Thoracic aorta (tissue), 2 donors: ENCODE measurements at regions not wholly inside any gene's neighbourhood (a gene's known extent, or its start where the extent isn't known, plus 50 kb on each side); places are given as distances from the start of the nearest gene placed in this dataset.

ENCODE experiments used
- ATAC-seq: fragments of 150-250 bp; one replicate; pipeline ENCODE4 v1.8.0; 2017; ENCODE audit warnings: low read depth; ENCODE audit not compliant: insufficient number of reproducible peaks, low FRiP score
- DNase-seq: peaks from one replicate; pipeline ENCODE4 v3.0.0-alpha.2; 2020; ENCODE audit warnings: low spot score
- H3K27ac ChIP-seq, 2 donors: fragments of 200-600 bp; sonication (generic); 1 replicate in 1 of 2; 2 replicates in 1 of 2; pipeline ENCODE4 v1.5.1; 2016; ENCODE audit warnings: mild to moderate bottlenecking in 2 of 2, moderate library complexity in 2 of 2
- H3K27me3 ChIP-seq: fragments of 200-600 bp; sonication (generic); replicated peaks from 2 replicates; pipeline ENCODE4 v1.6.0; 2016; ENCODE audit warnings: mild to moderate bottlenecking; ENCODE audit not compliant: insufficient read depth
- H3K36me3 ChIP-seq: fragments of 200-600 bp; sonication (generic); one replicate; pipeline ENCODE4 v1.5.1; 2016
- H3K4me1 ChIP-seq, 2 donors: fragments of 200-600 bp; sonication (generic); 1 replicate in 1 of 2; 2 replicates in 1 of 2; pipeline versions ENCODE4 v1.5.1 to v1.6.0; 2016; ENCODE audit warnings: low read depth in 2 of 2, mild to moderate bottlenecking in 1 of 2; ENCODE audit not compliant: control insufficient read depth in 1 of 2
- H3K4me3 ChIP-seq: fragments of 200-600 bp; sonication (generic); 2 replicates; pipeline ENCODE4 v1.5.1; 2016; ENCODE audit warnings: mild to moderate bottlenecking
- H3K9me3 ChIP-seq: fragments of 200-600 bp; sonication (generic); 2 replicates; pipeline ENCODE4 v1.5.1; 2016
- TF ChIP-seq, protein P1 (sequence below): fragments of 200-600 bp; sonication (generic); IDR thresholded peaks from one replicate; pipeline ENCODE4 v1.5.1; 2019; ENCODE audit warnings: antibody characterized with exemption

DNA sequence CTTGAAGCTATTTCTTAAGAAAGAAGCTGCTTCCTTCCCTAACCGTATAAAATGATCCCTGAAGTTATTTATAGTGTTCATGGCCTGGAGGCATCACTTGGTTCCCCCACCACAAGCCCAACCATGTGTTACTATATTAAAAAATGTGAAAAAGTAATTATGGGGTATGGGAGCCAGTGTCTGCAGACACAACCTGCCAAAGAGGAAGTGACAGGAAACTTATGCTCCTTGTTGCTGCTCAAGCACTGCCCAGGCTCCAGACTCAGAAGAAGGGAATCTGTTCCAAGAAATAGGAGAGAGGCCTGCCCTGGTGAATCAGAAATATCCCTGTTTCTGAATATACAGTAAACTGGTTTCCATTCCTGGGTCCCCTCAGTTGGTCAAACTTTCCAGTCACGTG lies 217.2 kb upstream of the BMP4 start:
- no peak for ATAC-seq

GRCh38 chr14:54174457-54174856 lies 217.8 kb upstream of the BMP4 start:
- H3K27ac ChIP-seq: peak overlapping the region; percentile 40 to 43
- no peak for ATAC-seq
- TF ChIP-seq, protein P1, sequence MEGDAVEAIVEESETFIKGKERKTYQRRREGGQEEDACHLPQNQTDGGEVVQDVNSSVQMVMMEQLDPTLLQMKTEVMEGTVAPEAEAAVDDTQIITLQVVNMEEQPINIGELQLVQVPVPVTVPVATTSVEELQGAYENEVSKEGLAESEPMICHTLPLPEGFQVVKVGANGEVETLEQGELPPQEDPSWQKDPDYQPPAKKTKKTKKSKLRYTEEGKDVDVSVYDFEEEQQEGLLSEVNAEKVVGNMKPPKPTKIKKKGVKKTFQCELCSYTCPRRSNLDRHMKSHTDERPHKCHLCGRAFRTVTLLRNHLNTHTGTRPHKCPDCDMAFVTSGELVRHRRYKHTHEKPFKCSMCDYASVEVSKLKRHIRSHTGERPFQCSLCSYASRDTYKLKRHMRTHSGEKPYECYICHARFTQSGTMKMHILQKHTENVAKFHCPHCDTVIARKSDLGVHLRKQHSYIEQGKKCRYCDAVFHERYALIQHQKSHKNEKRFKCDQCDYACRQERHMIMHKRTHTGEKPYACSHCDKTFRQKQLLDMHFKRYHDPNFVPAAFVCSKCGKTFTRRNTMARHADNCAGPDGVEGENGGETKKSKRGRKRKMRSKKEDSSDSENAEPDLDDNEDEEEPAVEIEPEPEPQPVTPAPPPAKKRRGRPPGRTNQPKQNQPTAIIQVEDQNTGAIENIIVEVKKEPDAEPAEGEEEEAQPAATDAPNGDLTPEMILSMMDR: no peak
- no peaks in the 10 kb centered on the region for H3K27me3 ChIP-seq
- no peaks in the 10 kb centered on the region for H3K9me3 ChIP-seq
- H3K36me3 ChIP-seq: no peaks in the 10 kb centered on the region
- DNase-seq: no peak
- H3K4me3 ChIP-seq: no peak overlapping the region
- peaks cover 15 to 36% of the 10 kb centered on the region in 2 donors for H3K4me1 ChIP-seq

More for the DNA sequence above, 217.2 kb upstream of the BMP4 start:
- H3K27me3 ChIP-seq: no peaks in the 10 kb centered on the region
- no peak overlapping the region for H3K4me3 ChIP-seq
- TF ChIP-seq, protein P1: no peak
- H3K9me3 ChIP-seq: no peaks in the 10 kb centered on the region
- no peak for DNase-seq
- no peaks in the 10 kb centered on the region for H3K36me3 ChIP-seq
- peak overlapping the region; percentile 40 to 43 for H3K27ac ChIP-seq
- H3K4me1 ChIP-seq: peaks cover 15 to 36% of the 10 kb centered on the region in 2 donors

GRCh38 chr14:54175298-54175942 lies 218.8 kb upstream of the BMP4 start:
- Histone ChIP-seq H3K4me1 (peaks cover 15 to 36% of the 10 kb centered on the region in 2 donors), H3K9me3 (no peaks in the 10 kb centered on the region), H3K27me3 (no peaks in the 10 kb centered on the region), H3K27ac (no peak overlapping the region), H3K36me3 (no peaks in the 10 kb centered on the region), H3K4me3 (no peak overlapping the region)
- ATAC-seq (no peak), DNase-seq (peak; percentile 17)
- TF ChIP-seq, protein P1: peak; percentile 86

GRCh38 chr14:54177019-54177418 lies 219.8 kb upstream of the CDKN3 start:
- no peak for ATAC-seq

More at GRCh38 chr14:54177019-54177418, 219.8 kb upstream of the CDKN3 start:
- TF ChIP-seq, protein P1: no peak
- Histone ChIP-seq H3K27ac (no peak overlapping the region), H3K4me1 (peaks cover 15 to 27% of the 10 kb centered on the region in 2 donors), H3K4me3 (no peak overlapping the region), H3K36me3 (no peaks in the 10 kb centered on the region), H3K9me3 (no peaks in the 10 kb centered on the region), H3K27me3 (no peaks in the 10 kb centered on the region)
- no peak for DNase-seq
